ENCODE measurements at regions not wholly inside any gene's neighbourhood (a gene's known extent, or its start where the extent isn't known, plus 50 kb on each side); places are given as distances from the start of the nearest gene placed in this dataset.

- no peak for TF ChIP-seq CTCF (conservative IDR thresholded peaks at IDR 0.05; ENCODE audit: low read depth in 2 of 2)
- TF ChIP-seq EZH2phosphoT487 (IDR thresholded peaks at IDR 0.05; ENCODE audit: unreplicated experiment) = no peak
- no peak for TF ChIP-seq EZH2 (IDR thresholded peaks at IDR 0.05; ENCODE audit: low read depth, unreplicated experiment)
- TF ChIP-seq POLR2AphosphoS5 (IDR thresholded peaks at IDR 0.05; ENCODE audit: low read depth) = no peak
- TF ChIP-seq ZNF331 (CRISPR knock-in tag; IDR thresholded peaks at IDR 0.05; ENCODE audit: low read depth) = no peak
- TF ChIP-seq, protein P1, sequence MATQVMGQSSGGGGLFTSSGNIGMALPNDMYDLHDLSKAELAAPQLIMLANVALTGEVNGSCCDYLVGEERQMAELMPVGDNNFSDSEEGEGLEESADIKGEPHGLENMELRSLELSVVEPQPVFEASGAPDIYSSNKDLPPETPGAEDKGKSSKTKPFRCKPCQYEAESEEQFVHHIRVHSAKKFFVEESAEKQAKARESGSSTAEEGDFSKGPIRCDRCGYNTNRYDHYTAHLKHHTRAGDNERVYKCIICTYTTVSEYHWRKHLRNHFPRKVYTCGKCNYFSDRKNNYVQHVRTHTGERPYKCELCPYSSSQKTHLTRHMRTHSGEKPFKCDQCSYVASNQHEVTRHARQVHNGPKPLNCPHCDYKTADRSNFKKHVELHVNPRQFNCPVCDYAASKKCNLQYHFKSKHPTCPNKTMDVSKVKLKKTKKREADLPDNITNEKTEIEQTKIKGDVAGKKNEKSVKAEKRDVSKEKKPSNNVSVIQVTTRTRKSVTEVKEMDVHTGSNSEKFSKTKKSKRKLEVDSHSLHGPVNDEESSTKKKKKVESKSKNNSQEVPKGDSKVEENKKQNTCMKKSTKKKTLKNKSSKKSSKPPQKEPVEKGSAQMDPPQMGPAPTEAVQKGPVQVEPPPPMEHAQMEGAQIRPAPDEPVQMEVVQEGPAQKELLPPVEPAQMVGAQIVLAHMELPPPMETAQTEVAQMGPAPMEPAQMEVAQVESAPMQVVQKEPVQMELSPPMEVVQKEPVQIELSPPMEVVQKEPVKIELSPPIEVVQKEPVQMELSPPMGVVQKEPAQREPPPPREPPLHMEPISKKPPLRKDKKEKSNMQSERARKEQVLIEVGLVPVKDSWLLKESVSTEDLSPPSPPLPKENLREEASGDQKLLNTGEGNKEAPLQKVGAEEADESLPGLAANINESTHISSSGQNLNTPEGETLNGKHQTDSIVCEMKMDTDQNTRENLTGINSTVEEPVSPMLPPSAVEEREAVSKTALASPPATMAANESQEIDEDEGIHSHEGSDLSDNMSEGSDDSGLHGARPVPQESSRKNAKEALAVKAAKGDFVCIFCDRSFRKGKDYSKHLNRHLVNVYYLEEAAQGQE (IDR thresholded peaks at IDR 0.05; ENCODE audit: unreplicated experiment) = no peak
- TF ChIP-seq CREB1 (CRISPR knock-in tag; IDR thresholded peaks at IDR 0.05; ENCODE audit: low read depth) = no peak
- no peak for TF ChIP-seq JUNB (IDR thresholded peaks at IDR 0.05; ENCODE audit: unreplicated experiment)
These were observed 513.7 kb upstream of the EPHA6 start for GRCh38 chr3:96300743-96301142.
